Activated T-helper 1 cell treated with Interleukin-2 at 50 U/mL for 16 hours (primary cell): ENCODE measurements at regions not wholly inside any gene's neighbourhood (a gene's known extent, or its start where the extent isn't known, plus 50 kb on each side); places are given as distances from the start of the nearest gene placed in this dataset.

Source experiments
- DNase-seq: peaks from one replicate; pipeline ENCODE4 v3.0.0-alpha.2; 2020; ENCODE audit warnings: low read depth

DNA sequence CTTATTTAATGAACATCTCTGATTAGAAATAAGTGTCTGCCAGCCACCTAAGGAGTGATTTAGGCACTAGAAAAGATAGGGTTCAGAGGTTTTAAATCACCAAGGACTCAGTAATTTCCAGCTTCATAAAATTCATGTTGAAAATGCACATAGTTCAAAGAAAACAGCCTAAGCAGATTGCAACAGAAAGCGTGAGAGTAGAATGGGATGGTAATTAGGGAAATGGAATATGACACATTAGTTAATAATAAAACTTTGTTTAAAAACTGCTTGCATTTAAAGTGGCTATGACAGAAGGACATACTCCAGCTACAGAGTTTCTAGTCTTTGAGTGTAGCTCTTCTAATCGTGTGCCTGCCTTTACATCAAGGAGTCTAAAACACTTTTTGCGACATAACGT, 490.8 kb downstream of the TLE4 start:
- no peak for DNase-seq

DNA sequence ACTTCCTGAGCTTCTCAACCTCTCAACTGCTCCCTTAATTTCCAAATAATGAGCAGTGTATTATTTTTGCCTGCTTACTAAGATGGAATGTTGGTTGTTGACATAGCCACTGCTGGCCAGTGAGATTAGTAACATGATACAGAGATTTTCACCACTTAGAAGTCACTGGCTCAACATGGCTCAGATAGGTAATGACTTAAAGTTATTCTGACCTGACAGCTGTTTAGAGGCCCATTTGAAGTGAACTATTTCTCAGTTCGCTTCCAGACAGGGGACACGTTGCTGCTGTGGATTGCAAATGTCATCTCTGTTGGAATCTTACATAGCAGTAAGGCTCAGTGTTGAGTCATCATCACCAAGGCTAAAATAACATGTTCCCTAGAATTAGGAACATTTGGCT, 490.2 kb downstream of the TLE4 start:
- no peak for DNase-seq

DNA sequence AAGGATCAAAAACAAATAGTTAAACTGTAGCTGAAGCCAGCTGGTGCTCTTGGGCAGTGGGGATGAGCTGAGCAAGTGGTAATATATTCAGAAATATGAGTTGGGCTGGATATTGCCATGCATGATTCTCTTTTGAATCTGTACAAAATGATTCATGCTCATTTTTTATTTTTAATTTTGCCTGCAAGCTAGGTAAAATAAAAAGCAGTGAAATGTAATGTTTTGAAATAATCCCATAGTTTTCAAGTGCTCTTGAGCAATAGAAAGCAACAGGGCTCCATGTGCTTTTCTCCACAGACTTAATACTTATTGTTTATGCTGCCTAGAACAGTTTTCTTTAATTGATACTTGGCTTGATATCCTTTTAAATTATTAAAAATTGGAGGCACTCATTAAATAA, 489.3 kb downstream of the TLE4 start:
- DNase-seq: no peak

DNA sequence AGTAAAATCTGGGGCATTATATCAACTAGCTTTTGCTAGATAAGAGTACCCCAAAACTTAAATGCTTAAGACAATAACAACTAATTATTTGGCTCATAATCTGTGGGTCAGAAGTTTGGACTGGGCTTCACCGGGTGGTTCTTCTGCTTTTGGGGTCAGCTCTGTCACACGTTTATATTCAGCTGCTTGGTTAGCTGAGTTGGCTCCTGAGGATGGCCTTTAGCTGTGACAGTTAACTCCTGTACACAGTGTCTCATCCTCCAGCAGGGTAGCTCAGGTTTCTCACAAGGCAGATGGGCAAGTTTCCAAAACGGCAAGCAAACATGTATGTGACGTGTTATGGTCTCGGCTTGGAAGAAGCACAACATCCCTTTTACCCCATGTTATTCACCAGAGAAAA, 488.2 kb downstream of the TLE4 start:
- DNase-seq: no peak

DNA sequence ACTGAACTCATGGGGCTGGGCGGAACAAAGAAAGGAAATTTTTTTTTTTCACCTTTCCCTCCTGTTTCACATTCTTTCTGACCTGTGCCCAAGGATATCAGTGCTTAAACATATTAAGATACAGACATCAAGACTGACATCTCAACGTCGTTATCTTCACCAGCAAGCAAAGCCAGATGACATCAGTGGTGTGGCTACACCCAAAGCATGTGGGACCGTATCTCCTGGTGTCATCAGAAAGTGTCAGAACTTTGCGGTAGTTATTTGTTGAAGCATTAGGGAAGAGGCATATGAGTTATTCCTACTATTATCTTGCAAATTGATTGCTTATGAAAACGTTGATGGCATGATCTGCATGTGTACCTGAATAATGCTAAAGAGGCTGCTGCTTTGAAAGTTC, 487.4 kb downstream of the TLE4 start:
- DNase-seq: no peak

DNA sequence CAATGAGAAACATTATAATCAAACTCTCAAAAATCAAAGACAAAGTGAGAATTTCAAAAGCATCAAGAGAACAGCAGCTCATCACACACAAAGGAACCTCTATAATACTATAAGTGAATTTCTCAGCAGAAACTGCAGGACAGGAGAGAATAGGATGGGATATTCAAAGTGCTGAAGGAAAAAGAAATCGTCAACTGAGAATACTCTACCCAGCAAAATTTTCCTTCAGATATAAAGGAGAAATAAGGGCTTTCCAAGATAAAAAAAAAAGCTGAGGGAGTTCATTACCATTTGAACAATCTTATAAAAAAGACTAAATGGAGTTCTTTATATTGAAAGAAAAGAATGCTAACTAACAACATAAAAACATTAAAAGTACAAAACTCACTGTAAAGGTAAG, 481.1 kb downstream of the TLE4 start:
- DNase-seq: no peak

DNA sequence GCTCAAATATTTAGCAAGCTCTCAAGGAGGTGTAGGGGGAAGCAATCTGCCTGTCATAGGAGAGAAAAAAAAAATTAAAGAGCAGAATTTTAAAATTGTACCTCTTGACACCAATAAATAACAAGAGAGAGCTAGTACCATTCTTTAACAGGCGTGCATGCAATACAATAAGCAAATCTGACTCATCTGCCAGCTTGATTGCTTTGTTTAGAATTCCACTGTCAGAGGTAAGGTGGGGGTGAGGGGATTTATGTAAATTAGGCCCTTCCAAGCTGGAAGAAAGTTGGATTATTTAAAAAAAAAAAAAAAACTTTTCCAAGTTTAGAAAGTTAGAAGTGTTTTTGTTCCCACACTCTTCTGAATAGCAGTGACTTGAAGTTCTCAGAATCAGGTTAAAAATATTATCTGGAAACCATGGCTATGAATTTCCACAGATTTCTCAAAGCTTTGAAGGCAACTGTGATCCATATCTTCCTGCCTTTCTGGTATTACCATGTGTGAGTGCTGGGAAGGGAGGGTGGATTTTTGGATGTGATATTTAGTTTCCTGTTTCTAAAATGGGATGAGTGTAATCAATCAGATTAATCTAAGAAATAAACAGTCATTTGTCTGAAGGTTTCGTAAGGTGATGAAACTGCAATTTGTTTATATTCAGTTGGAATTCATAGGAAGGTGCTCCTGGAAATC, 477.5 kb downstream of the TLE4 start:
- DNase-seq: no peak

DNA sequence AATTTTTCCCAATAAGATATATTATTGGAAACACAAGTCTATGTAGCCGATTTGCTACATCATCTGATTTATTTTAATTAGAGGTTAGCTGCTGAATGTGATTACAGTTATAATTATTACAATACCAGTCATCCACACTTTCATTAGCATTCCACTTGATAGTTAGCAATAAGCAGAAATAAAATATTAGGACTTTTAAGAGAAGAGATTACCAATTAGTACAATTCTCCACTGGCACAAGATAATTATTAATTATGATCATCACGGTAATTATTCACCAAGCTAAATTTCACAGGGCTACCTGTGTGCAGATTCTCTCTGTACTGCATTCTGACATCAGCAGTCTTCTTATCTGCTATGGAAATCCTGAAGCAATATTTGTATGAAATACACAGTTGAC, 474.7 kb downstream of the TLE4 start:
- no peak for DNase-seq

DNA sequence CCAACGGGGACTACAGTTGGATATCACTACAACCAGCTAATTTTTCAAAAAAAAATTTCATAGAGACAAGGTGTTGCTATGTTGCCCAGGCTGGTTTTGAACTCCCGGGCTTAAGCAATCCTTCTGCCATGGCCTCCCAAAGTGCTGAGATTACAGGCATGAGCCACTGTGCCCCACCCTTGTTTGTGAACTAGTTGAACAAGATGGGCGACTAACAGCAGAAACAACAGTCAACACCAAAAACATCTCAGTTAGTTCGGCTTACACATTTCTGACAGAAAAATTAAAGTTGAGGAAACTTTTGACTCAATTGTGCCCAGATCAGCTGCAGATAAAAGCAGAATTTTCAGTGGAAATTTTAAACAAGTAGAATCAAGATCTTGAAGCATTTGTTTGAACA, 470.1 kb downstream of the TLE4 start:
- no peak for DNase-seq

DNA sequence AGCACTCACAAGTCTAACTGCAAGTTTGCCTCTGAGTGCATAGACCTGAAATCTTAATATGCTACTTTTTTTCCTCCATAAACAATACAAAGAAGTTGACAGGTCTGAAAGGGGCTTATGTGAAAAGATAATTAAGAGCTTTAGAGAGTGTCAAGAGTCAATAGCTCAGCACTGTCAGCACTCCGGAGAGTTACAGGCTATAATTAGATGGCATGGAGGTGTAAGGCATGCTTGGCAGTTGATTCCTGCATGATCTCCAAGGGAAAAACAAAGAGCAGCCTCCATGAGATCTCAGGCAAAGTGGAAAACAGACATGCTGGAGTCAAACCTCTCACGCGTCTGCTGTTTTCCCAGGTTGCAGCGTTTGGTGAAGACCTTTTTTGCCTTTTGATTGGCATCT, 468.7 kb downstream of the TLE4 start:
- no peak for DNase-seq

DNA sequence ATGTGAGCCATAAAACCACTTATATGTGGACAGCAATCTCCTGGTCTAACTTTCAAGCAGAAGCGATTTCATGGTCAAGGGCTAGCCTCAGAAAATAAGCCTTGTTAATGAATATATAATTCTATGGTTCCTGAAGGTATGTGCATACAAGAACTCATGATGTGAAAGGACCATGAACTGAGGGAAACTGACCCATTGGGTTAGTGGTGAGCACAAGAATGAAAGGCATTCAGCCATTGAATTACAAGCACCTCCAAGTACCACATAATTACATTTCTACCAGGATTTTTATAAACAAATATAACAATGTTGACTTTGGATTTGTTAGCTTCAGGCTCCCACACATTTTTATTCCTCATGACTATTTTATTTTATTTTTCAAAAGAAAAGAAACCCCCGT, 459.0 kb downstream of the TLE4 start:
- no peak for DNase-seq

DNA sequence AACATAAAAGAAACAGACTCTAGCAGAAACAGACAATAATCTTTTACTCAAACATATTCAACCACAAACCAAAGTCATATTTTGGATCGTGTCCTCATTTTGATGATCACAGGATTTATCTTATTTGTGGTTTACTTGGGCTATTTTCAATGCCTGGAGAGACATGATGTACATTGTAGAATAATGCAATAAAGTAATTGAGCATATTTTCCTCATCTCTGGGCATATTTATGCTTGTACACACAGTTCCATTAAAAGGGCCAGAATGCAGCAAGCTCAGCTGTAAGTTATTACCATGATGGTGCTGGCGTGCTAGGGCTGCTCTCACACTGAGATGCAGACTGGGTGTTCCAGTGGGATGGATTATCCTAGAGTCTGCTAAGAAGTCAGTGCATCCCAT, 456.7 kb downstream of the TLE4 start:
- no peak for DNase-seq

DNA sequence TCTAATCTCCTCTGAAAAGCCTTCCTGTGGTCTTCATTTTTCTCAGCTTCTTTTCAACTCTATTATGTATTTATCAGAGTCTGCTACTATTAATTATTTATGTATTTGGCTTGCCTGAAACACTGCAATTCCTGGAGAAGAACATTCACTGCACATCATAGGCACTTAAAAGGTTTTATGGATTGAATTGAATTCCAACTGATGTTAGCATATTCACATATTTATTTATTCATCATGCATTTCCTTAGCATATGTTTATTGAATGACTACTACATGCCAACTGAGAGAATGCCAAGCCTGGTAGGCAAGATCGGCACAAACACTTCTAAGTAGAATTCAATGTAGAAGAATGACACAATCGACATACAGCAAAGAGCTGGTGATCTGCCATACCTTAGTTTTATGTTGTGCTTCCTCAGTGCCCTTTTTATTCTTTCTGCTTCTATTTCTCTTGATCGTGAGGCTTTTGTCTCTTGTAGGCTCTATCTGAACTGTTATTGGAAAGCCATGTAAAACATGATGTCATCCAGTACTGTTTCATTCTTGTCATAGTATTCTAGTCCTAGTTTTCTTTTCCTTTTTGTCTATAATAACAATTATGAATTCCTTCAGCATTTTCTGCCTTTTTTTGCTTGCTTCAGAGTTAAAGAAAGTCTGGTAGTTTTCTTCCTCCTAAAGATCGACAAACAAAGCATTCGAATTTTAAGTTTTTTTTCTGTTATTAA, 454.2 kb downstream of the TLE4 start:
- no peak for DNase-seq

DNA sequence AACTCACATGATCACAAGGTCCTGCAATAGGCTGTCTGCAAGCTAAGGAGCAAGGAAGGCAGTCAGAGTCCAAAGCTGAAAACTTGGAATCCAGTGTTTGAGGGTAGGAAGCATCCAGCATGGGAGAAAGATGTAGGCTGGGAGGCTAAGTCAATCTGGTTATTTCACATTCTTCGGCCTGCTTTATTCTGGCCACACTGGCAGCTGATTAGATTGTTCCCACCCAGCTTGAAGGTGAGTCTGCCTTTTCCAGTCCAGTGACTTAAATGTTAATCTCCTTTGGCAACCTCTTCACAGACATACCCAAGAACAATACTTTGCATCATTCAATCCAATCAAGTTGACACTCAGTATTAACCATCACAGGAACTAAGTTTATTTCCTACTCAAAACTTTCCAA, 453.4 kb downstream of the TLE4 start:
- no peak for DNase-seq

DNA sequence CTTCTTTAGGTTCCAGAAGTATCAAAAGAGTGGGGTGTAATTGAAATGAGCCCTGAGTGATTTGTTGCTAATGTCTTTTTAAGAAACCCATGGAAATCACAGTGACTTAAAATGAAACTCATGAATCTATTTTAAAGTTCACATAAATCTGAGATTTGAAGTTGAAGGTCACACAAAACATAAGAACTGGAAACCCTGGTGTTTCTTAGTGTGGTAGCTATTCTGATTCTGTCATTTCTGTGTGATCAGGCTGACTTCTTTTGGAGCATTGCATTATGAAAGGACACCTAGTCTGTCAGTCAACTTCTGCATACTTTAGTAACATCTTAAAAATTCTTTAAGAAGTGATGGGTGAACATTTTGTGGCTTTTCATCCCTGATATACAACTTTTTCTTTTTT, 448.8 kb downstream of the TLE4 start:
- DNase-seq: no peak

DNA sequence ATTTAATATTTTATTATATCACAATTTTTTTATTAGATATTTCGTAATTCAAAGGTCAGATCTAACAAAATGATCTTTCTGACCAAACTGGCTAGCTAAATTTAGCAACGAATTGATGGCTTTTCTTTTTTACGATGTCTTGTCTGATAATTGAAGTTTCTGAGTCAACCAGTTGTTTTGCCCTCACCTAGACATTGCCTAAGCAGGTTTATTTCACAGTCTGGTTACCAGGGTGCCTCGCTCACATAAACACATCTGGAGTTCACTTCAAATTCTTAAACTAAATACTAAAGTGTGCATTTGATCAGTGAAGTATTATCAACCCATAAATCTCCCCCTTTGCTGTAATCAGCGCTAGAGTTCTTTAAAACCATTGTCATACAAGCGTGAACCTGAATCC, 448.3 kb downstream of the TLE4 start:
- no peak for DNase-seq

DNA sequence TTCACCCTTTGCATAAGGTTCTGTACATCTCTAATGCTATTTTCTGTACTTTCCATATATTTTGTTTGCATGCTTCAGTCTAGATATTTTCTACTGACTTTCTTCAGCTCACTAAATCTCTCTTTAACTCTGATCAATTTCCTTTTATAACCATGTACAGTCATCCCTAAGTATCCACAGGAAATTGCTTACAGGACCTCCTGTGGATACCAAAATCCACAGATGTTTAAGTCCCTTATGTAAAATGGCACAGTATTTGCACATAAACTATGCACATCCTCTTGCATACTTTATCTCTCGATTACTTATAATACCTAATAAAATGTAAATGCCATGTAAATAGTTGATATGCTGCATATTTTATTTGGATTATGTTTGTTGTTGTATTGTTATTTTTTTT, 442.1 kb downstream of the TLE4 start:
- no peak for DNase-seq

DNA sequence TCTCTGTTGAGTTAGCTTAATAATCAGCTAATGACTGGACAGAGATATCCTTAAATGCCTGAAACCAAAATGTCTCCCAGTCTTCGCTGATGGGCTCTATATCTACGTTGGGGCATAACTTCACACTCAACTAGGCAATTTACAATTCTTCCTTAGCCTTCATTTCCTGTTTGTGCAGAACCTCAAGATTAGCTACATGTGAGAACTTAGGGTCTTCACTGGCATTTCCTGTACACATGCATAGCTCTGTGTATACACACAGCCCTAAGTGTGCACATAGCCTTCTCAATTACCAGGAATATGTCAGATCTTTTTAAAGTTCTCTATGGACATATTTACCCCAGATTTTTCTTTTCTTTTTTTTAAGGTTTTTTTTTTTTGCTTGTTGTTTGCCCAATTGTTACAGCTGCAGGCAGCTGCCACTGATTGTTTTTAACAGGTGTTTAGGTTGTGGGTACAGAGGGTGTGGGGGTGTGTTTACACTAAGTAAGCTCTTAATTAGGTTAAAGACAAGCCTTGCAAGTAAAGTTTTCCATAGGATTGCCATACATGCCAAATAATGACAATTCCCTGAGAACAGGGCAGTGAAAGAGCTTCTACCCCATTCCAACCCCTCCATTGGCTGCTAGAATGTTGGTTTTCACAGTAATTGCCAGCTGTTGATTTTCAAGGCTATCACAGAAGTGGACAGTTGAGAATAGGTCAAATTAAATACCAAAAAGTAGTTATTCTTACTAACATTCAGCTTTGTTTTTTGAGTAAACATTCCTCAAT, 441.0 kb downstream of the TLE4 start:
- DNase-seq: no peak

DNA sequence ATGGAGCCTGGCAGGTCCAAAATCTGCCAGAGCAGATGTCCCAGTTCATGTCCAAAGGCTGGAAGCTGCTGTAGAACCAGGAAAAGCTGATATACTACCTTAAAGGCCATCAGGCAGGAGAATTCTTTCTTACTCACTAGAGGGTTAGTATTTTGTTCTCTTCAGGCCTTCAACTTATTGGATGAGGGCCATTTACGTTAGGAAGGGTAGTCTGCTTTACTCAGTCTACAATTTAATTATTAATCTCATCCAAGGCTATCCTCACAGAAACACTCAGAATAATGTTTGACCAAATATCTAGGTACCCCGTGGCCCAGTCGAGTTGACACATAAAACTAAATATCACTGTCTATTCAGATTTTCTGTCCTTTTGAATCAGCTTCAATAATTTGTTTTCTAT, 437.4 kb downstream of the TLE4 start:
- no peak for DNase-seq

DNA sequence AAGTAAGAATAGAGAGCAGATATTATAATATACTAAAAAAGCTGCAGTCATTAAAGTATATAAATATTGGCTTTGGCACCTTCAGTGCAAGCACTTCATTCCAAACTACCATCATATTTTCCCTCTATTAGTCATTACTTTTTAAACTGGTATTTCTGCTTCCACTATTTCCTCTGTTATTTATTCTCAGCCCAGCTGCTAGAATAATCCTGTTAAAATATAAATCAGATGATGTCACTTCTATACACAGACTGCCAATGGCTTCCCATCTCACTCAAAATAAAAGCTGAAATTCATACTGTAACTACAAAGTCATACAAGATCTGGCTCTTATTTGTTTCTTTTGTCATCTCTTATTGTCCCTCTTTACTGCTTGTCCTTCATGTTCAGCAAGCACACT, 432.9 kb downstream of the TLE4 start:
- DNase-seq: no peak

DNA sequence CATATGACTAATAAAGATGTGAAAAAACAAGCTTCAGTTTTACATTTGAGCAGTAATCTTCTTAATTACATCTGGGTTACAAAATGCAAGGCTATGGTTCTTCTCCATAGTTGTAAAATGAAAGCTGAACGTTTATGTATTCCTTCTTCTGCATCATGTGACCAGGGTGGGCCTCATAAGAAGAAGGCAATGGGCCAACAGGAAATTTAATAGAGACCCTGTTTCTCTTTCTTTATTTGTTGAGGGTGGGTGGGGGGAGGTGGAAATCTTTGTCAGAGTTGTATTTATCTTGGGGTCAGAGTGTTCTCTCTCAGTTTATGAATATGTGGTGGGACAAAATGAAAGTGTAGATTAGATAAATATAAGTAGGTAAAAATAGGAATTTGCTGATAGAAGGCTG, 418.8 kb downstream of the TLE4 start:
- no peak for DNase-seq

DNA sequence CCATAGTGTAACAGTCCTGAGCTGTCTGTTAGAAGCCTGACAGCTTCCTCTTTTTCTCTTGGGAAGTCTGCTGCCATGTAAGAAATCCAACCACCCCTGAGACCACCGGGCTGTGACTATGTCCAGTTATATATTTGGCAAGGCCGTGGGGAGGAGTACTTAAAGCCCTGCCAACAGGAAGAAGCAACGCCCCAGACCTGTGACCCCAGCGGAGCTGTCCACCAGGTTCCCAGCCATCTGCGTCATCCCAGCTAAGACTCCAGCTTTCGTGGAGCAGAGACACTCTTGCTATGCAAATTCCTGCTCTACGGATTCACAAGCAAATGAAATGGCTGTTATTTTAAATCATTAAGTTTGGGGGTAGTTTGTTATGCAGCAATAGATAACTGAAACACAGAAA, 417.3 kb downstream of the TLE4 start:
- DNase-seq: no peak

DNA sequence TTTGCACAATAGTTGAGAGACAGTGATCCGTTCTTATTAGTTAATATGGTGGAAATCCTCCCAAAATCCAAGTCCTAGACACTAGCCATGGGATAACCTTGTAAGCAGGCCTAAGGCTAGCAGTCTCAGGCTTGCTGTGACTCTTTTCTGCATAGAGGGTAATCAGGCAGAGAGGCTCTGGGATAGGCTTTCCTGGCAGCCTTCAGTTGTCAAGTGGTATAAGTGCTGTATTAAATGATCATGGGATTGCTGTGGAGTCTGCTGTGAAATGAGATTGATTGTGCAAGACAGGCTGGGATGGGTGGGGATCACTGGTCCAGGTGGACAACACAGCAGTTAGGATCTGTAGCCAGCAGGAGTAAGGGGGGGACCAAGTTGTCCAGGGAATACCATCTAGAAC, 416.4 kb downstream of the TLE4 start:
- DNase-seq: no peak
